ENCODE measurements at regions not wholly inside any gene's neighbourhood (a gene's known extent, or its start where the extent isn't known, plus 50 kb on each side); places are given as distances from the start of the nearest gene placed in this dataset.

DNA sequence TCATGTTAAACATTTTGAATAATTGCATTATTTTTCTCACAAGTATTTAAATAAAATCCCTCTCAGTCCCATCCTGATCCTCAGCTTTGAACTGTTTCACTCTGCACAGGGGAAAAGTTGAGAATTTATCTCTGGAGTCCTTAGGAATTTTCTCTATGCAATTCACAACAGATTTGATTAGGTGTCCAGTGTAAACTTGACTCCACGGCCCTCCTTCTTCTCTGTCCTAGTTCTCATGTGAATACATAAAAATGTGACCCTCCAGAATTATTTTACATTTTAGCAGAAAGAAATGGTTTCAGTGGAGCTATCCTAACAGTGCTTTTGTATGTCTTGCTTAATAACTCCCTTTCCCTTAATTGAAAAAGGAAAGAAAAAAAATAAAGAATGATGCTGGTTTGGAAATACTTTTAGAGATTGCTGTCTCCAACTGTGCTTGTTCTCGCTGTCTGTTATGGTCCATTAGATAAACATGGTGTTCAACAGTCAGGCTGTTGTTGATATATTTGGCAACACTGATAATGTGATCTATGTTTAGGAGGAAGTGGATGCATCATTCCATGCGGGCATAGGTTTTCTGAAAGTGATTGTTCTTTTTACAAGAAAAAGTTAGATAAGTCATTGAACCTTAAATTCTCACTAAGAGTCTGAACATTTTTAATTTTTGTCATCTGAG, 599.4 kb upstream of the CITED2 start:
- 0% methylated on average over 1 of the region's 3 CpGs for WGBS (ENCODE audit: insufficient coverage)
- H3K36me3 ChIP-seq (ENCODE audit: control insufficient read depth, insufficient read depth, low read length): no peaks in the 10 kb centered on the region
- H3K4me3 ChIP-seq (ENCODE audit: low read length): no peak overlapping the region
- H3K9me3 ChIP-seq (replicated peaks; ENCODE audit: control insufficient read depth, low read depth, low read length): no peaks in the 10 kb centered on the region
- H3K27ac ChIP-seq (ENCODE audit: low read length): peak overlapping the region; percentile 49
- no peaks in the 10 kb centered on the region for H3K27me3 ChIP-seq (ENCODE audit: control insufficient read depth, insufficient read depth, low read length)
- peak; percentile 55 for DNase-seq
- H3K4me1 ChIP-seq (ENCODE audit: control insufficient read depth, insufficient read depth, low read length): no peaks in the 10 kb centered on the region

DNA sequence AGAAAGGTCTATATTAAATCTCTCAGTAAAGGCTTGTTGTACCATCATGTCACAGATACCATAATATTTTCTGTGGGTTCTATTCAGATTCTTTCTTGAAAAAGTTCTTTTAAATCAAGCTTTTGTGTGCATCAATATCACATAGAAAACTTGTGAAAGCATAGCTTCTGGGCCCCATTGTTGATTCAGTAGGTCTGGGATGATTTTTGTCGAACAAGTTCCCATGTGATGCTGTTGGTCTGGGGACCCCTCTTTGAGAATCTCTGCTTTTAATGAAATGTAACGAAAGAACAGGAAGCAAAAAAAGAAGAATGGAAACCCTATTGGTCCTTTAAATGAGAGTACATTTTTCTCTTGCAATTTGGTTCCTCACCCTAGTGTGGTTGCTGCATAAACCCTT, 597.7 kb upstream of the CITED2 start:
- no peaks in the 10 kb centered on the region for H3K27me3 ChIP-seq (ENCODE audit: control insufficient read depth, insufficient read depth, low read length)
- no peak overlapping the region for H3K4me3 ChIP-seq (ENCODE audit: low read length)
- no peaks in the 10 kb centered on the region for H3K4me1 ChIP-seq (ENCODE audit: control insufficient read depth, insufficient read depth, low read length)
- no peaks in the 10 kb centered on the region for H3K36me3 ChIP-seq (ENCODE audit: control insufficient read depth, insufficient read depth, low read length)
- H3K9me3 ChIP-seq (replicated peaks; ENCODE audit: control insufficient read depth, low read depth, low read length): no peaks in the 10 kb centered on the region
- WGBS (ENCODE audit: insufficient coverage): no CpG with 5 or more reads among the region's 2 CpGs
- DNase-seq: no peak
- no peak overlapping the region for H3K27ac ChIP-seq (ENCODE audit: low read length)

DNA sequence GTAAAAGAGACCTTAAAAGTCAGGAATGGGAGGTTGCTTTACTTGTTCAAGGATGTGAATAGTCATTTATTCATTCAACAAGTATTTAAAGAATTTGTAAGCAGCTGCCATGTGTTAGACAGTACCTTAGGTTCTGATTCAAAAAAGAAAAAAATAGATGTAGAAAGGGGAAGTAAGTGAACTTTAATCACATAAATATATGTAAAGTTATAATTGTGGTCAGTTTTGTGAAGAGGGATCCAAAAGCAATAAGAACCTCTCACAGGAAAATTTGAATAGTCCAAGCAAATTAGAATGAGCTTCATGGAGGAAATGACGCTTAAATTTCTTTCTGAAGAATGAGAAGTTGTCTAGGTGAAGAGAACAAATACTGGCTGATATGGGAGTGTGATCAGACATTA, 596.1 kb upstream of the CITED2 start:
- no peaks in the 10 kb centered on the region for H3K36me3 ChIP-seq (ENCODE audit: control insufficient read depth, insufficient read depth, low read length)
- no peak overlapping the region for H3K27ac ChIP-seq (ENCODE audit: low read length)
- H3K4me1 ChIP-seq (ENCODE audit: control insufficient read depth, insufficient read depth, low read length): no peaks in the 10 kb centered on the region
- 80% methylated on average over 1 of the region's 1 CpG for WGBS (ENCODE audit: insufficient coverage)
- no peaks in the 10 kb centered on the region for H3K9me3 ChIP-seq (replicated peaks; ENCODE audit: control insufficient read depth, low read depth, low read length)
- no peak overlapping the region for H3K4me3 ChIP-seq (ENCODE audit: low read length)
- DNase-seq: no peak
- H3K27me3 ChIP-seq (ENCODE audit: control insufficient read depth, insufficient read depth, low read length): no peaks in the 10 kb centered on the region

DNA sequence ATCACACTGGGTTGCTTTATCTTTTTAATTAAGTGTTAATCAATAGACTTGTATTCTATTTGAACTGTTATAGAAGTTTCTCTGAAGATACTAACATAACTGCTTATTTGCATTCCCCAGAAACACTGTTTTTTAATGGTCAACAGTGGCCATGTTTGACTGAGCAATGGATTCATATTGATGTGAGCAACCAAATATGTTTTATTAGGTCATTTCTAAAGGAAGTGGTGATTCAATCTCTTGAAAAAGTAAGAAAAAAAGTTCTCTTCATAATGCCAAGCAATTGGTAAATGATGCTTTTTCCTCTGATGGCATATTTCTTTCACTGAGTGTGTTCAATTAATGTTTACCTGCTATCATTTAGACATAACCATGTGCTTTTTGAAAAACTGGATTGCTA, 593.0 kb upstream of the CITED2 start:
- Histone ChIP-seq H3K4me3 (ENCODE audit: low read length) (no peak overlapping the region), H3K27ac (ENCODE audit: low read length) (no peak overlapping the region), H3K9me3 (replicated peaks; ENCODE audit: control insufficient read depth, low read depth, low read length) (no peaks in the 10 kb centered on the region), H3K4me1 (ENCODE audit: control insufficient read depth, insufficient read depth, low read length) (no peaks in the 10 kb centered on the region), H3K36me3 (ENCODE audit: control insufficient read depth, insufficient read depth, low read length) (no peaks in the 10 kb centered on the region), H3K27me3 (ENCODE audit: control insufficient read depth, insufficient read depth, low read length) (no peaks in the 10 kb centered on the region)
- DNase-seq: no peak

DNA sequence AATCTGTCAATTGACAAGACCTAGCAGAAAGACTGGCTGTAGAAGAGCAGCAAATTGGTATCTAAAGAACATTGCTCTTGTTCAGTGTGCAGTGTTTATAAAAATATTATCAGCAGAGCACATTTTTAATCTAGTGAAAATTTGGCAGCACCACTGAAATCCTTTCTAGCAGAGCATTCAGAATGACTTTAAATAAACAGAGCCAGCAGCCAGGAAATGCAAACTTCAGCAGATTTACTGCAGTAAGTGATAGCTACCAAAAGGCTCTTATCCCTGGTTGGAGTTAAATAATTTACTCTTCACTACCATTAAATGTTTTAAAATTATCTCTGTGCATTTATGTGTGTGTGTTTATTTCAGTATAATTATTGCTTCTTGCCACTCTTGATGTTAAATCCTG, 590.9 kb upstream of the CITED2 start:
- Histone ChIP-seq H3K27me3 (ENCODE audit: control insufficient read depth, insufficient read depth, low read length) (no peaks in the 10 kb centered on the region), H3K36me3 (ENCODE audit: control insufficient read depth, insufficient read depth, low read length) (no peaks in the 10 kb centered on the region), H3K9me3 (replicated peaks; ENCODE audit: control insufficient read depth, low read depth, low read length) (no peaks in the 10 kb centered on the region), H3K27ac (ENCODE audit: low read length) (no peak overlapping the region), H3K4me1 (ENCODE audit: control insufficient read depth, insufficient read depth, low read length) (no peaks in the 10 kb centered on the region), H3K4me3 (ENCODE audit: low read length) (no peak overlapping the region)
- peak; percentile 69 for DNase-seq

DNA sequence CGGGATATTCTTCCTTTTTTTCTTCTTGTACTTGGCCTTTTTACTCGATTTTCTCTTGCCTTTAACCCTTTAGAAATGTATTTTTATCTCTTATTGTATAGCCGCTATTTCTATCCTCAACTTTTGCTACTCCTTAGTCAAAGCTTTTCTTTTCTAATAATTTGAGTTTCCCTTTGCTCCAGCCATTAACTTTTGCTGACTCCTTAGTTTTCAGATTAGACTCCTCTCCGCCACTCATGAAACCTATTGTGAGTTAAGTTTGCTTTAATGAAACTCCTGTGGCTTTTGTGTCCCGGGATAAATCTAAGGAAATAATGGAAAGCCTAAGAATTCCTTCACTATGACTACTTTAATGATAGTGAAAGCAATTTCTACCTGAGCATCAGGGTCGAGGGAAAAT, 590.3 kb upstream of the CITED2 start:
- H3K27me3 ChIP-seq (ENCODE audit: control insufficient read depth, insufficient read depth, low read length): no peaks in the 10 kb centered on the region
- H3K4me3 ChIP-seq (ENCODE audit: low read length): no peak overlapping the region
- H3K4me1 ChIP-seq (ENCODE audit: control insufficient read depth, insufficient read depth, low read length): no peaks in the 10 kb centered on the region
- no CpG with 5 or more reads among the region's 6 CpGs for whole genome bisulfite sequencing (ENCODE audit: insufficient coverage)
- no peak for DNase-seq
- no peaks in the 10 kb centered on the region for H3K9me3 ChIP-seq (replicated peaks; ENCODE audit: control insufficient read depth, low read depth, low read length)
- H3K27ac ChIP-seq (ENCODE audit: low read length): no peak overlapping the region
- no peaks in the 10 kb centered on the region for H3K36me3 ChIP-seq (ENCODE audit: control insufficient read depth, insufficient read depth, low read length)

DNA sequence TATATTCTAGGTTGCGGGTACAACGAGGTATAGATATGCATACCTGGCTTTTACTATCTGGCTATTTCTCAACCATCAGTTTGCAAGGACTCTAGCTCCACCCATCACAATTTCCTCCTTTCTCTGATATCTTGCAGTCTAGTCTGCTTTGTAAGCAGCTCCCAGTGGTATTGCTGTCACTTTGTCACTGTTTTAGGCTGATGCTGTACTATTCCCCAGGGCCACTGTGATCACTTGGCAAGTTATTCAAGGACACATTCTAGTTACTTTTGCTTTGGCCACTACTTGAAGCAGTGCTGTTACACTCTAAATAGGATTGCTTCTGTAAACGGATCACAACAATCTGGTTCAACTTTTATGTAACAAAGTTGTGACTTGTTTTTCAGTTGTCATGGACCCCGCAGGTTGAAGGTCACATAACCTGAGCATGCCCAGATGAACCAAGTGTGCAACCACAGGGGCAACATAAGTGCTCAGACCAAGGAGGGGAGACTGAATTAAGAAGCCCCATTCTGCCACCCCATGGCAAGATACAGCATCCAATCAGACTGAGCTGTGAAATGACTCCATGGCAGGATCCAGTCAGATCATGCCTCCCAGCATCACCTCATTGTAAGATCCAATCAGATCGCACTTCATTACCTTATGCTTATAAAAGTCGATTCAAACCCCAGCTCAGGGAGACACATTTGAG, 588.4 kb upstream of the CITED2 start:
- Histone ChIP-seq H3K36me3 (ENCODE audit: control insufficient read depth, insufficient read depth, low read length) (no peaks in the 10 kb centered on the region), H3K27ac (ENCODE audit: low read length) (no peak overlapping the region), H3K4me3 (ENCODE audit: low read length) (no peak overlapping the region), H3K27me3 (ENCODE audit: control insufficient read depth, insufficient read depth, low read length) (no peaks in the 10 kb centered on the region), H3K9me3 (replicated peaks; ENCODE audit: control insufficient read depth, low read depth, low read length) (no peaks in the 10 kb centered on the region), H3K4me1 (ENCODE audit: control insufficient read depth, insufficient read depth, low read length) (no peaks in the 10 kb centered on the region)
- DNase-seq: peak; percentile 42
- WGBS (ENCODE audit: insufficient coverage): 89% methylated on average over 4 of the region's 6 CpGs

DNA sequence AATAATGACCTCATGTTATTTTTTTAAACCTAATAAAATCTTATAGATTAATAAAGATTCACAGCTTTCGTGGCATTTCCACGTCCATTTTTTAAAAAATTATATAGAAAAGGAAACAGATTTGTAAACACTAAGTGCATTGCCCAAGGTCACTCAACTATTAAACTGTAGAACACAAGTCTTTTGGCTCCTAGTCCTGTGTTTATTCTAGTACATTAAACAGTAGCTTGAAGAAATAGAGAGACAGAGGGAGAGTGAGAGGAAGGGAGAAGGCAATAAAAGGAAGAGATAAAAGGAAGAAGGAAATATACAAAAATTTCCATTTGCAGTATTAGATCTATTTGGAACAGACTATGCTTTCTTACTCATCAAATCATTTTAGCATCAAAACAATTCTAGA, 586.7 kb upstream of the CITED2 start:
- no peak for DNase-seq
- no CpG with 5 or more reads among the region's 2 CpGs for WGBS (ENCODE audit: insufficient coverage)

DNA sequence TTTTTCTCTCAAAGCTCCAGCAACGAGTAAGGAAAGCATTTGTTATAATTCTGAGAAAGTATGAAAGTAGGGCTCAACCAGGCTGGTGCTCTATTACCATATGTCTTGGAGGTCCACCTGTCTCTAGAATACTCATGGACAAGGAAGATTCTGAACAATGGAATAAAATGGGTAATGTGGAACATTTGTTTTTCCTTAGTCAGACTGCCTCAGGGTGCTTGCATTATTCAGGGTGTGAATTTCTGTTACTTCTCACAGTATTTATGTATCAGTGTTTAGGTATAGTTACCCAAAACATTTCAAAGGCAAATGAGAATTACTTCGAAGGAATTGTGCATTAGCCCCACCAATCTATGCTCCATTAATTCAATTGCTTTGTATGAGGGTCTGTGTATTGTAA, 586.2 kb upstream of the CITED2 start:
- no peaks in the 10 kb centered on the region for H3K4me1 ChIP-seq (ENCODE audit: control insufficient read depth, insufficient read depth, low read length)
- no peak overlapping the region for H3K27ac ChIP-seq (ENCODE audit: low read length)
- no peak overlapping the region for H3K4me3 ChIP-seq (ENCODE audit: low read length)
- no CpG with 5 or more reads among the region's 2 CpGs for whole genome bisulfite sequencing (ENCODE audit: insufficient coverage)
- no peak for DNase-seq
- H3K9me3 ChIP-seq (replicated peaks; ENCODE audit: control insufficient read depth, low read depth, low read length): no peaks in the 10 kb centered on the region
- no peaks in the 10 kb centered on the region for H3K27me3 ChIP-seq (ENCODE audit: control insufficient read depth, insufficient read depth, low read length)
- no peaks in the 10 kb centered on the region for H3K36me3 ChIP-seq (ENCODE audit: control insufficient read depth, insufficient read depth, low read length)

More for the DNA sequence above, 586.7 kb upstream of the CITED2 start:
- Histone ChIP-seq H3K27me3 (ENCODE audit: control insufficient read depth, insufficient read depth, low read length) (no peaks in the 10 kb centered on the region), H3K4me1 (ENCODE audit: control insufficient read depth, insufficient read depth, low read length) (no peaks in the 10 kb centered on the region), H3K27ac (ENCODE audit: low read length) (no peak overlapping the region), H3K36me3 (ENCODE audit: control insufficient read depth, insufficient read depth, low read length) (no peaks in the 10 kb centered on the region), H3K9me3 (replicated peaks; ENCODE audit: control insufficient read depth, low read depth, low read length) (no peaks in the 10 kb centered on the region), H3K4me3 (ENCODE audit: low read length) (no peak overlapping the region)

DNA sequence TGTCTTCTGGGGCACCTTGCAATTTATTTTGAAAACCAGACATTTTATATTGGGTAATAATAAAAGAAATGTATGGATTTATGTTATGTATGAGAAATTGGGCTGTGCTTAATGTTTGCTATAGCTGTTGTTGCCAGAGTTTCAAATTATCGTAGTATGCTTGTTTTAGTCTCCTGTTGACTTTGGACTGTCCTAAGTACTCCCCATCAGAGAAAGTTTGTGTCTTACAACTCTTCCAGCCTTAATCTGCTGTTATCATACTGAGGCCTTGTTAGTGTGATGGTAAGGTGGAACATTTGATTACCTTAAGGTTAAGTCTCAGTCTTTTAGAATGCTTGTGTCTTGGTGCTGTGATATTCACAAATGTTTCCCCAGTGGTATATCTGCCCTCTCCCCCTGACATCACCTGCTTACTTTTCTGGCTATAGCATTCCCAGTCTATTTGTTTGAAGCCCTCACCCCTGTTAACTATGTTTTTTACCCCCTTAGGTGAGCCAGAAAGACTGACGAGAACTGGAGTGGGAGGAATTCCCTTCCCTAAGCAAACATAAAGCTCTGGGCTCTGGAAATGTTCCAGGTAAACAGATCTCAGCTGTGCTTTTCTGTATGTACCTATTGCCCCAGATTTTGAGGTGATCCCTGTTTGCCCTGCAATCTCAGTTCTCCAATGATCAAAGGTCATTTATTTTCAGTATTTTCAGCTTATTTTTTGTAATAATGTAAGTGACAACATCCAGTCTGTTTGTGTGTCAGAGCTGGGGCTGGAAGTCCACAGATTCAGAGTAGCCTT, 581.1 kb upstream of the CITED2 start:
- no CpG with 5 or more reads among the region's 2 CpGs for WGBS (ENCODE audit: insufficient coverage)
- Histone ChIP-seq H3K4me1 (ENCODE audit: control insufficient read depth, insufficient read depth, low read length) (no peaks in the 10 kb centered on the region), H3K27me3 (ENCODE audit: control insufficient read depth, insufficient read depth, low read length) (no peaks in the 10 kb centered on the region), H3K4me3 (ENCODE audit: low read length) (no peak overlapping the region), H3K9me3 (replicated peaks; ENCODE audit: control insufficient read depth, low read depth, low read length) (no peaks in the 10 kb centered on the region), H3K27ac (ENCODE audit: low read length) (no peak overlapping the region), H3K36me3 (ENCODE audit: control insufficient read depth, insufficient read depth, low read length) (no peaks in the 10 kb centered on the region)
- no peak for DNase-seq

Data from muscle of leg (tissue), 3 donors.